ENCODE measurements at regions not wholly inside any gene's neighbourhood (a gene's known extent, or its start where the extent isn't known, plus 50 kb on each side); places are given as distances from the start of the nearest gene placed in this dataset.
"Not testable (repeated sequence)": the region's sequence is repeated elsewhere in the genome, so short reads cannot be mapped to it uniquely, and the experiment has no call there.

- DNase-seq (ENCODE audit: low read depth in 2 of 3, low spot score in 1 of 3), result not testable (repeated sequence)
Measured at GRCh38 chr20:30508382-30508781, 749.1 kb upstream of the DEFB115 start.

- no peak for DNase-seq (ENCODE audit: low read depth in 2 of 3, low spot score in 1 of 3)
Measured at GRCh38 chr20:30511322-30512030, 746.0 kb upstream of the DEFB115 start.

DNA sequence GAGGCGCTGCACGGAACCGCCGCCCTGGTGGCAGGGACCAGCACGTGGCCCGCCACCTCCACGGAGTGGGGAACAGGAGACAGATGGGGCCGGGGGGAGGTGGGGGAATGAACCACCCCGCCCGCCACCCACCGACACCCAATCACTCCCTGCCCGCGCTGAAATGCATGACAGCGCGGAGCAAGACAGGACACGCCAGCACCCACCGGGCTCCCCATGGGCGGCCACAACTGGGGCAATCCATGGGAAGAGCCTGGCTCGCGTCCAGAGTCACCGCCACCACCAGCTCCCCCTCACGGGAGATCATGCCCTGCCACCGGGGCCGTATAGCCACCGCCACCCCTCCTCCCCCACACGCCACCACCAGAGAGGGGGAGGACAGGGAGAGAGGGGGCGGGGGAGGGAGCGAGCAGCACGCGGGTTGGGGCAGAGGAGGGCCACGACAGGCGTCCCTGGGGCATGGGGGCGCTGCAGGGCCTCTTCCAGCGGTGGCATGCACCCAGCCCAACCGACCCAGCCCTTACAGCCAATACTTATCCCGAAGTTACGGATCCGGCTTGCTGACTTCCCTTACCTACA, 744.3 kb upstream of the DEFB115 start:
- no peak for DNase-seq (ENCODE audit: low read depth in 2 of 3, low spot score in 1 of 3)

DNA sequence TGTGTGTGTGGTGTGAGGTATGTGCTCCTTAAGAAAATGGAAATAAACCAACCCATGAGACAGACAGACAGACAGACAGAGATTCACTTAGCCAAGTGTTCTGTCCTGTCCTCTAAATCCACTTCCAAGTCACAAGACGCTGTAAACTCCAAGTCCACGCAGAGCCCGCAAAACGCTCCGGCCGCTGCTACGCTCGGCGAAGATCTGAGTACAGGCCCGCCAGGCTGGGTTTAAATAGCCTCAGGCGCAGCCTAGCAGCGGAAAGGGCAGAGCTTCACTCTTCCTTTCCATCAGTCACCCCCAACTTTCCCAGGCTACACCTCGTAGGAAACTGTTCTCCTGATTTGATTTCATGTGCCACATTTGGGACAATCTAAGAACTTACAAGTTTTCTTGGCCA, 741.5 kb upstream of the DEFB115 start:
- DNase-seq (ENCODE audit: low read depth in 2 of 3, low spot score in 1 of 3), result not testable (repeated sequence)

DNA sequence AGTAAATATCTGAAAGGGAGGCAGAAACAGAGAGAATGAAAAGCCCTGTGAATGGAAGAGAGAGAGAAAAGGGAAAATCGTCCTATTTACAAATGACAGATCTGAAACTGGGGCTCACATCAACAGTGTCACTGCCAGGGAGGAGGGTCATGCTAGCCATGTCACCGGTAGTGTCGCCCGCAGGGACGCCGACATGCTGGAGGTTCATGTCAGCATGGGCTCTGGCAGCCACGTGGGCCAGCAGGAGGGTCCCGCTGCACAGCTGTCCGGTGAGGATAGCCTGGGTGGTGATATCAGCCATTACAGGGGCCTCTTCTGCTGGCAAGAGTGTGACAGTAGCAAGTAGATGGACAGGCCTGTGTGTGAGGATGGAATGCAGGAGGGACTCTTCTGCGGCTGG, 738.6 kb upstream of the DEFB115 start:
- not testable (repeated sequence) for DNase-seq (ENCODE audit: low read depth in 2 of 3, low spot score in 1 of 3)

DNA sequence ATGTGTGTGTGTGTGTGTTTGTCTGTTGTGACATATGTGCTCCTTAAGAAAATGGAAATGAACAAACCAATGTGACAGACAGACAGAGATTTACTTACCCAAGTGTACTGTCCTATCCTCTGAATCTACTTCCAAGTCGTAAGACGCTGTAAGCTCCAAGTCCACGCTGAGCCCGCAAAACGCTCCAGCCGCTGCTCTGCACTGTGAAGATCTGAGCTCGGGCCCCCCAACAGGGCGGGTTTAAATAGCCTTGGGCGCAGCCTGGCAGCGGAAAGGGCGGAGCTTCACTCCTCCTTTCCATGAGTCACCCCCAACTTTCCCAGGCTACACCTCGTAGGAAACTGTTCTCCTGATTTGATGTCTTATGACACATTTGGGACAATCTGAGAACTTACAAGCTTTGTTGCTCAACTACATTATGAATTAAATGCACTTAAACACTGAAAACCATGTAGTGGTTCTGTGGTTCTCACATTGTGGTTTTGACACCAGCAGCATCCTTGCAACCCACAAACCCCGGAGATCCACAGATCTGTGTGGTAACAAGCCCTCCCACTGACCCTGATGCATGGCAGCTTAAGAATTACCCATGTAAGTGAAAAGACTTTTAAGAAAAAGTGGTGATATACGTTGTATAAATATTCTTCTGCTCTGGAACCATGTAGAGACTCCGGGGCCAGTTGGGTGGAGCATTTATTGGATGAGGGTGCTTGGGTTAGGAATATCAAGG, 735.6 kb upstream of the DEFB115 start:
- DNase-seq (ENCODE audit: low read depth in 2 of 3, low spot score in 1 of 3), result not testable (repeated sequence)

GRCh38 chr20:30524155-30524554, 733.3 kb upstream of the DEFB115 start:
- not testable (repeated sequence) for DNase-seq (ENCODE audit: low read depth in 2 of 3, low spot score in 1 of 3)

DNA sequence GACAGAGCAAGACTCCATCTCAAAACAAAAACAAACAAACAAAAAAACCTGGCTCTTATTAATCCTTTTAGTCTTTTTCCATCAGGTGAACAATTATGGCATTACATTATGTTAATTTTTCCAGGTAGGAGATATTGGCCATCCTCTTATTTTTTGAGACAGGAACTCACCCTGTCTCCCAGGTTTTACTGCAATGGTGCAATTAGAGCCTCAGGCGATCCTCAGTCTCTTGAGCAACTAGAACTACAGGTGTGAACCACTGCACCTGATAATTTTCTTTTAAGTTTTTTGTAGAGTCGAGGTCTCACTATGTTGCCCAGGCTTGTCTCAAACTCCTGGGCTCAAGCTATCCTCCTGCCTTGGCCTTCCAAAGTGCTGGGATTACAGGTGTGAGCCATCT, 732.7 kb upstream of the DEFB115 start:
- not testable (repeated sequence) for DNase-seq (ENCODE audit: low read depth in 2 of 3, low spot score in 1 of 3)

DNA sequence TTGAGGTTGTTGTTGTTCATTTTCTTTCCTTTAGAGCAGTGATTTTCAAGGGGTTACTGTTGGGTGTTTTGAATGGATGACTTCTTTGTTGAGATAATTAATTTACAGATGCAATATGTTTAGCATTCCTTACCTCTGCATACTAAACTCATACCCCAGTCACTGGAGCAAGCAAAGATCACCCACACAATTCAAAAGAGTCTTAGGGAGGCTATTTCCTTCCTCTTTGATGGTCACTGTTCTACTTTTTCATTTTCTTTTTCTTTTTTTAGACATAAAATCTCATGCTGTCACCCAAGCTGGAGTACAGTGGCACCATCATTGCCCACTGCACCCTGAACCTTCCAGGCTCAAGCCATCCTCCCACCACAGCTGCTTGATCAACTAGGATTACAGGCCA, 723.8 kb upstream of the DEFB115 start:
- DNase-seq (ENCODE audit: low read depth in 2 of 3, low spot score in 1 of 3), result not testable (repeated sequence)

GRCh38 chr20:30537459-30537858, 720.0 kb upstream of the DEFB115 start:
- DNase-seq (ENCODE audit: low read depth in 2 of 3, low spot score in 1 of 3), result not testable (repeated sequence)

DNA sequence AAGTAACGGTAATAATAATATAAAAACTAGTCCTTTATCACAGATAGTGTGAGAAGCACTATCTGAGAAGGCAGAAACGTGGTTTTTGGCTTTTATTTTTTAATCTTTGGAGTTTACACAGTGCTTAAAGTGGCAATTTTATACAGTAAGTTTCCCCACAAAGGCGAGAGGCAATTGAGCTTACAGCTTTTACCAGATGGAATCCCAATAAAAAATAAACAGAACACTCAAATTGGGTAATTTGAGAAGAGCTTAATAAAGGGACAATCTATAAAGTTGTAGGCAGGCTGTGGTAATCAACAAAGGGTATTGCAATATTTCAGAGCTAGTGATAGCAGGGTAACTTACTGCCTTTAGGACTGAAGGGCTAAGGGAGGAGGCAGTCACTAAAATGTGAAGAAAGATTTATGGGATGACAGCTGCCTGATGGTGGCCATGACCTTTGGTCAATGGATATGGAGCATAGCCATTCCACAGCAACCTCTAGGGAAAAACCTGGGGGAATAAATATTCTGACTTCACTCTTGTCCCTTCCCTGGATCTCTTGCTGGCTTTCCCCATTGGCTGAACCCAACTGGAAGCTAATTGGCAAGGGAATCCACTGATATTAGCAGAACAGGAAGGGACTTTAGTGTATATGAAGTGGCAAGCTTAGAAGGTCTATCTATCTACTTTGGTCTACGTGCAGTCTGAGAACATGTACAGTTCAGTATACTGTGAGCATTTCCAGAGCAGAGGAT, 717.0 kb upstream of the DEFB115 start:
- DNase-seq (ENCODE audit: low read depth in 2 of 3, low spot score in 1 of 3), result not testable (repeated sequence)

- not testable (repeated sequence) for DNase-seq (ENCODE audit: low read depth in 2 of 3, low spot score in 1 of 3)
Measured at GRCh38 chr20:30551236-30551635, 706.2 kb upstream of the DEFB115 start.

- not testable (repeated sequence) for DNase-seq (ENCODE audit: low read depth in 2 of 3, low spot score in 1 of 3)
Measured at GRCh38 chr20:30556797-30557196, 700.7 kb upstream of the DEFB115 start.

GRCh38 chr20:30565086-30565485, 692.4 kb upstream of the DEFB115 start:
- not testable (repeated sequence) for DNase-seq (ENCODE audit: low read depth in 2 of 3, low spot score in 1 of 3)

DNA sequence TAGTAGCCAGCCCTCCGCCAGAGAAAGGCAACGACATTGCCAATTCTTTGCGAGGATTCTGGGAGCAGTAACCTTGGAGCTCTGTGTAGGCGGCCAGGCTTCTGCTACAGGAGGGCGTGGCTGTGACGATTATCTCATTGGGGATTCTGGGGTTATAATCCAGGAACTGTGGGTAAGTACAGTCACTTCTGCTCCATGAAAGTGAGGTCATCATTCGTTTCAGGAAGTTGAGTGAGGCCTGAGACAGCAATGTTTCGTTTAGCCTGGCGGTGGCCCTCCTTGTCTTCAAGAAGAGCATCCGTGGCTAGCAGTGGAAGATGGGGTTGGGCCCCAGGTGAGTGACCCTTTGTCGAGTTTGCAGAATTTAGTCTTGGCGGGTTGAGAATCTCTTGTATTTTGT, 687.6 kb upstream of the DEFB115 start:
- DNase-seq (ENCODE audit: low read depth in 2 of 3, low spot score in 1 of 3), result not testable (repeated sequence)

DNA sequence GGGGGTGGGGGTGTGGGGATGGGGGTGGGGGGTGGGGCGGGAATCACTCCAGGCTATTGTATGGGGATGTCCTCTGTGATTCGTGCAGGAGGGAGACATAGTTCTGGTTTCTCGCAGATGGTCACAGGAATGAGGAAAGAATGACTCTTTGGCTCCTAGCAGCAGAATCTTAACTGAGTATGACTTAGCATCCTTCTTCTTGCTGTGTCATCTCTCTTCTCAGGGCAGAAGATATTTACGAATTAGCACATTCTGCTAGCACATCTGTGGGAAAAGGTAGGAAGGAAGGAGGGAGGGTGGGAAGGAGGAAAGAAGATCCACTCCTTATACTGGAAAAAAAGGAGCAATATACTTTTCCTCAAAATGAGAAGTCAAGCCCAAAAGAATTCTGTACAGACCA, 686.8 kb upstream of the DEFB115 start:
- not testable (repeated sequence) for DNase-seq (ENCODE audit: low read depth in 2 of 3, low spot score in 1 of 3)

- not testable (repeated sequence) for DNase-seq (ENCODE audit: low read depth in 2 of 3, low spot score in 1 of 3)
Measured at GRCh38 chr20:30574337-30574736, 683.1 kb upstream of the DEFB115 start.

DNA sequence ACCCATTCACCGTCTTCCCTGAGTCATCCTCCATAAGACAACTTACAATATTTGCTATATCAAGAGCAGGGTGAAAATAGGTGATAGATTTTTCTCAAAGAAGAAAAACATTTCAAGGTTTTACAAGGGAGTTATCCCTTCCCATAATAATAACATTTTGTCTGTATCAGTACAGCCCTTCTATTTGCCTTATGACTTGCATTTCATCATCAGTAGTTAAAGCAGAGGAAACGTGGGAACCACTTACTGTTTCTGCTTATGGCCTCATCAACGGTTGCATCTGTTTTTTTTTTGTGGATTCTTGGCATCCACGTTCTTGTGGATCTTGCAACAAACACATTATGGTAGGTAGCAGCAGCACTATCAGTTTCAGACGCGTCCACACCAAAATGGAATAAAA, 678.4 kb upstream of the DEFB115 start:
- DNase-seq (ENCODE audit: low read depth in 2 of 3, low spot score in 1 of 3), result not testable (repeated sequence)

DNA sequence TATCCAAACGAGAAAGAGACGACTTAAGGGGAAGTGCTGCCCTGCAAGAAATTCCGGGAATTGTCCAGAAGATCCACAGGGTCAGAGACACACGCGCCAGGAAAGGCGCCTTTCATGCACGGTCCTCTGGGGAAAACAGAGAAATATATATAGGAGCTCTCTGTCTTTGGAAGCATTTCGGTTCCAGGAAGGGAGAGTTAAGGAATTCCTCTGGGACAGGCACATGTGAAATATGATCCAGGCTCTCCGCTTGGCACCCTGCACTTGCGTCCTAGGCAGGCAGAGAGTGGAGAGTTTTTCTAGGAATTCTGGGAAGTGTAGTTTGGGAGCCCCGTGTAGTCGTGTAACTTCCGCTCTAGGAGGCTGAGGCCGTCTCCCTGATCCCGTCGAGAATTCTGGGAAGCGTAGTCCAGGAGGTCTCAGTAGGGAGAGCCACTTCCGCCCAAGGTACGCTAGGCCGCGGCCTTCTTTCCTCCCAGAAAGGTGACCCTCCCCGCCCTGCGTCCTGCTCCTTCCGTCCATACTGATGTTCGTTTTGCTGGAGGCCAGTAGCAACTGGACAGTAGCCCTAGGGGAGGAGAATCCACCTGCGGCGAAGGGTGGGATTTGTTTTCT, 677.5 kb upstream of the DEFB115 start:
- not testable (repeated sequence) for DNase-seq (ENCODE audit: low read depth in 2 of 3, low spot score in 1 of 3)

DNA sequence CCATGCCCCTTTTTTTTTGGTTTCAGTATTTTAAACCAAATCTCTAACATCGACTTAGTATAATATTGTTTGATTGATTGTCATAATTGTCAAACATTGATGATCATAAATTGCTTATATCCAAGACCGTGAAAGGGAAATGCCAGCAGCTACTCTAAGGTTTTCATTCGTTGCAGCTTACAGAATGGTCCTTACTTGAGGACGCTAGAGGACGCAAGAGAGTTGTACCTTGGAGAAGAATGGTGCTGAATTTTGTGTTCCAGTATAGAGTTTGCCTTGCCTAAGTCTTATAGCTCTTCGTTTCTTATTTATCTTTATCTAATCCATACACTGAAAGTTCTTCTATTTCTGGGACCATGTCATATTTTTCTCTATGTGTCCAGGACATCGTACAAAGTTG, 675.6 kb upstream of the DEFB115 start:
- DNase-seq (ENCODE audit: low read depth in 2 of 3, low spot score in 1 of 3), result not testable (repeated sequence)

DNA sequence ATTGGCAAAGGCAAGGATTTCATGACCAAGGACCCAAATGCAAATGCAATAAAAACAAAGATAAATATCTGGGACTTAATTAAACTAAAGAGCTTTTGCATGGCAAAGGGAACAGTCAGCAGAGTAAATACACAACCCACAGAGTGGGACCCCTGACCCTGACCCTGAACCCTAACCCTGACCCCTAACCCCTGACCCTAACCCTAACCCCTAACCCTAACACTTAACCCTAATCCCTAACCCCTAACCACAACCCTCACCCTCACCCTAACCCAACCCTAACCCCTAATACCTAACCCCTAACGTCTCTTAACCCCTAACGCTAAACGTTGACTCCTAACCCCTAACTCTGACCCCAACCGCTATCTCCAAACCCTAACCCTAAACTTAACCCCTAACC, 673.1 kb upstream of the DEFB115 start:
- not testable (repeated sequence) for DNase-seq (ENCODE audit: low read depth in 2 of 3, low spot score in 1 of 3)
